HG03045 (cell line): ENCODE measurements at regions not wholly inside any gene's neighbourhood (a gene's known extent, or its start where the extent isn't known, plus 50 kb on each side); places are given as distances from the start of the nearest gene placed in this dataset.

Experiments
- ATAC-seq: cut with Tn5 transposase; IDR thresholded peaks from one replicate; pipeline ENCODE4 v1.9.1; 2021; ENCODE audit warnings: mild to moderate bottlenecking, moderate library complexity; ENCODE audit not compliant: unreplicated experiment

DNA sequence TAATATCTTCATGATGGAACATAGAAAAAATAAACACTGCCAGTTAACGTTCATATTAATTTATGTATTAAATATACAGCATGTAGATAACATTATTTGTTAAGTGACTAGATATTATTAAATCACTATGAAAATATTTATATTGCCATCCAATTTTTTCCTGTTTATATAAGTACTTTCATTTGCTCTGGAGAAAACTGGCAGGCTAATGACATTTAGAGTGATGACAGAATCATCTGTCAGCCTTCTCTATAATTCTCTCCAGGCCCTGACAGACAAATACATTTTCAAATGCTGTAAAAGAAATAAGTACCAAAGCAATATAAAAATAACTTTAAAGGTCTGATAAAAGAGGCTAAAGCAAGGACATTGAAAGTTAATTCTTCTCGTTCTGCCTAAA lies 2556.7 kb upstream of the PCDH20 start:
- no peak for ATAC-seq

DNA sequence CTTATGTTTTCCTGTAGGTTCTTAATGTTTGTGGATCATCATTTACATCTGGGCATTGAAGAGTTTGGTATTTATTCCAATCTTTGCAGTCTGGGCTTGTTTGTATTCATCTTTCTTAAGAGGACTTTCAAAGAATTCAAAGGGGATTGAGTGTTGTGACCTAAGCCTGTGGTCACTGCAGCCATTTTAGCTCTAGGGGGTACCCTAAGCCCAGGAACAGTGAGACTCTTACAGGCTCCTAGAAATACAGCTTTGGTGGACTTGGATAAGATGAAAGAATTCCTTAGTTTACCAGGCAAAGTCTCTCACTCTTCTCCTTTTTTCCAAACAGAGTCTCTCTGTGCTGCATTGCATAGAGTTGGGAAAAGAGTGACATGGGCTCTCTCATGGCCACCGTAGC lies 2539.0 kb upstream of the PCDH20 start:
- ATAC-seq: no peak

DNA sequence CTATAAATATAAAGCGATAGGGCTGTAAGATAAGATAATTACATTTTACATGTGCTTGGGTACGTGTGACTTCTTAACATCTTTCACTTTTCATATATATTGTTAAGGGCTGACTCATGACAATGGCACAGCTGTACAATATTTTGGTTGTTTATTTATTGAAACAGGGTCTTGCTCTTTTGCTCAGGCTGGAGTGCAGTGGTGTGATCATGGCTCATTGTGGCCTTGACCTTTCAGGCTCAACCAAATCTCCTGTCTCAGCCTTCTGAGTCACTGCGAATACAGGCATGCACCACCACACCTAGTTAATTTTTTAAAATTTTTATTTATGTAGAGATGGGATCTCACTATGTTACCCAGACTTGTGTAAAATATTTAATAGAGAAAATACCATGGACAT lies 2532.4 kb upstream of the PCDH20 start:
- no peak for ATAC-seq

DNA sequence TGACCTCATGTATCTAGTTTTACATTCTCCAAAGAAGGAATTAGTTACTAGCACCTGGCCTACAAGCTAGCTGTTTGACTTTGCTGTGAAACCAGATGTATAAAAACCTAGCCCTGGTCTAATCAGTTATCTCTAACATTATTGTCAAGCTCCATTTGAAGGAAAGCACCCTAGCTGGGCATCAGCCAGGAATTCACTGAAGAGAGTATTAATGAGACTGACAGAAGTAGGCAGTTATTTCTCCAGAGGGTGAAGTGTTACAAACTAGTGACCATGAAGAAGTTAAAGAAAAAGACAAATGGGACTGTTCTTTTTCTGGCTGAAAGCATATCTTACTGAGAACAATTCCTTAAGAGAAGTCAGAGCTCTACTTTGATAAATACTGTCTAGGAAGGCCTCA lies 2529.3 kb upstream of the PCDH20 start:
- ATAC-seq: no peak

DNA sequence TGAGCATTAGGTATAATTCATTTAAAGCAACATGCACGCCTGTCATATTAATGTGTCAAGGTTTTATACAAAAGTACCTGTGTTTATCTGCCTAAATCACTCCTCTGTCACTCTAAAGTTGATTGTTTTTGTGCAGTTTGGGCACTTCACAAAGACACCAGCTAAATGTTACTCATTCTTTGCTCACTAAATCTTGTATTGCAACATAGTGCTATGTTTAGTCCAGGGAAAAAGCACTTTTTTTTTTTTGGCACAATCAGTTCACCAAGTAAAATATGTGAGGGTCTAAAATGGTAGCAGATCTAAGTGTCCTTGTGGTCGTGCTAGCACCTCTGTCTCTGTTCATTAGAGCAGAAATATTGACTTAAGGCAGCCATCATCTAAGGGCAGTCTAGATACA lies 2526.7 kb upstream of the PCDH20 start:
- ATAC-seq: no peak

DNA sequence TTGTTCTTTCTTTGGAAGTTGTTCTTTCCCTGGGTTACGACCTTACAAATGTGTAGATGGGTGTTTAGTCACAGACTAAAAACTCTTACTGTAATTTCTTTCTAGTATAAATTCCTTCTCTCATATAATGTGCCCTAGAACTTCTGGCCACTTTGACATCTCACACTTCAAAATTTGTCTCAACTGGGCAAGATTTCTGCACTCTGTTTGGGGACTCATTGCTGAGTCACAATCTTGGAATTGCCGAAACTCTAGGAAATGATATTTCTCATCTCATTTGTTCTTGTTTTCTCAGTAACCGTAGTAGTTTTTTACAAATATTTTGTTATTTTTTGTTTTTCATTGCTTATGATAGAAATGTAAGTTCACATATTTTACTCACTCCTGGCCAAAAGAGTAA lies 2523.2 kb upstream of the PCDH20 start:
- ATAC-seq: no peak

DNA sequence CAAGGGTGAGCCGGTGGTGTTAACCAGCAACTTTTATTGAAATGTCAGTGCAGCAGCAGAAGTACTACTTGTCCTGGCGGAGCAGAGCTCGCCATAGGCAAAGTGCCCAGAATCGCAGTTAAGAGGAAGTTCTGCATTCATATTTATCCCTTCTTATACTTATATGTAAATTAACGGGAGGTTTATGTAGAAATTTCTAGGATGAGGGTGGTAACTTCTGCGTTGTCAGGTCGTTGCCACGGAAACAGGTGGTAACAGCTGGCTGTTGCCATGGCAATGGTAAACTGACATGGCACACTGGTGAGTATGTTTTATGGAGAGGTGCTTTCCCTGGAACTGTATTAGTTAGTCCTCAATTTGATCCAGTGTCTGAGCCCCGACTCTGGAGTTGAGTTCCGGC lies 2494.9 kb upstream of the PCDH20 start:
- no peak for ATAC-seq

DNA sequence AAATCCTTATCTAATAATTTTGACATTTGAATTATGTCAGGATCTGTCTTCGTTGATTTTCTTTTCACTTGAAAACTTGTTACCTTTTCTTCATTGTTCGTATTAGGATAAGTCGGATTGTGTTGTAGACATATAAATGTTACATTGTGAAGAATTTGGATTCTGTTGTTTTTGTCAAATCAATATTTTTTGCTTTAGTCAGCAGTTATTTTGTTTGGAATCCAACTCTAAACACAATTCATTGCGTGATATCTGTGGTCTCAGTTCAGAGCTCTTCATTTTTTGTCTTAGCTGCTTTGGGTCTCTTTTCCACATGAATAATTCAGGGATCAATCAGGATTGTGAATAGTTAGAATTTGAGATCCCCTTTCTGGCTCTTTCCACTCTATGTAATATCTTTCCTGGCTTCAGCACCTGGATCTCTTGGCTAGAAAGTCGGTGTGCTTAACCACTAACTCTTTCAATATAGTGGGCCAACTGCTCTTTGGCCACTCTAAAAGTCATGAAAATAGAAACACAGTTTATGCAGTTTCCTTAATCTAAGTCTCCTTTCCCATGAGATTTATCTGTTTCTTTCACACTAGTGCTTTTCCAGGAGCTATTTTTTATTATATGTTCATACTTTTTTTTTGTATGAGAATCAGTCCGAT lies 2494.2 kb upstream of the PCDH20 start:
- no peak for ATAC-seq

DNA sequence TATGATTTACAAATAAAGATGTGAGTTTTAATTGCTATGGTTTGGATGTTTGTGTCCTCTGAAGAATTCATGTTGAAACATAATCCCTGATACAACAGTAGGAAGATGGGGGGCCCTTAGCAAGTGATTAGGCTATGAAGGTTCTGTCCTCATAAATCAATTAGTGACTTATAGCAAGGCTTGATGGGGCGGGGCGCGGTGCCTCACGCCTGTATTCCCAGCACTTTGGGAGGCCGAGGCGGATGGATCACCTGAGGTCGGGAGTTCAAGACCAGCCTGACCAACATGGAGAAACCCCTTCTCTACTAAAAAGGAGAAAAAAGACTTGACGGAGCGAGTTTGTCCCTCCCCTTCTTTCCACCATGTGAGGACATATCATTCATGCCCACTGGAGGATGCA lies 2486.5 kb upstream of the PCDH20 start:
- no peak for ATAC-seq

DNA sequence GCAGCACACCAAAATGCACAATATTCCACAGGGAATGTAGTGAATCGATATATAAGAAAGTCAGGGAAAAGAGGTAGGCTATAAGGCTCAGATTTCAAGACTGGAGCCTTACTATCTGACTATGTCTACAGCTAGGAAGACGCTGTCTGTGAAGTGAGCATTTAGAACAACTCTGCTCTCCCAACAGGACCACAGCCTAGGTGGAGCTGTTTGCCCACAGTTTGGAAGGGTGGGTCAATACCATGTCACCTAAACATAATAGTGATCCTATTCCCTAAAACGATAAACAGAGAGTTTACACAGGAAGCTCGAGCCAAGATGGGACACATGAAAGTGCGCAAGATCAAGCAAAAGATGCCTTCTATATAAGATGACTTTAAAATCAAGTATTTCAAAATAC lies 2486.0 kb upstream of the PCDH20 start:
- ATAC-seq: no peak

DNA sequence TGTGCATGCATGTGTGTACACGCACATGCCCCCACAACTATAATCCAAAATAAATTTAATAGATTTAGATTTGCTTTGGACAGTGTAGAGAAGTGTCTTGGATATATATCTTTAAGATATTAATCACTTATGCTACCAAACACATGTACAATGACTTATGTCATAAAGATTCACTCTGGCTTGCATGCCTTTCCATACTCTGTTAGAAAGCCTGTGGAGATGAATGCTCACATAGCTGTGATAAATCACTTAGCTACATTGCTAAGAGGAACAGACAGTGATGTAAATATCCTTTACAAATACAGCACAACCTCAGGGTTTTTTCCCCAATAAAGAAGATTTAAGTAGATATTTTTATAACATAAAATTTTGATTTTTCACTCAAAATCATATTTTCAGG lies 2484.8 kb upstream of the PCDH20 start:
- ATAC-seq: no peak

DNA sequence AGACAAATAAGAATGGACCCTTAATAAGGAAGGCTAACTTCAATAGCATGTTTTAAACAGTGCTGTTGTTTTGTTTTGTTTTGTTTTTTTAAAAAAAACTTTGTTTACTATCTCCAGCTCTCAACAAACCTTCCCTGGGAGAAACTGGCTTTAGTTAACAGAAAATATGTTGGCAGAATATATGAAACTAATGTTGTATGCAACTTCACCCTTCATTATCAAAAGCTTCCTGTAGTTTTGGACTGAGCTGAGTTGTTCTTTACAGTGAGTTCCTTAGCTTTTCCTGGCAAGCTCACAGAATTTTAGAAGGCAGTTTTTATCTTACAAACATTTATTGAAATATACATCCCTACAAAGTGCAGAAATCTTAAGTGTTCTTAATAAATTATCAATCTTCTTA lies 2480.7 kb upstream of the PCDH20 start:
- ATAC-seq: no peak

DNA sequence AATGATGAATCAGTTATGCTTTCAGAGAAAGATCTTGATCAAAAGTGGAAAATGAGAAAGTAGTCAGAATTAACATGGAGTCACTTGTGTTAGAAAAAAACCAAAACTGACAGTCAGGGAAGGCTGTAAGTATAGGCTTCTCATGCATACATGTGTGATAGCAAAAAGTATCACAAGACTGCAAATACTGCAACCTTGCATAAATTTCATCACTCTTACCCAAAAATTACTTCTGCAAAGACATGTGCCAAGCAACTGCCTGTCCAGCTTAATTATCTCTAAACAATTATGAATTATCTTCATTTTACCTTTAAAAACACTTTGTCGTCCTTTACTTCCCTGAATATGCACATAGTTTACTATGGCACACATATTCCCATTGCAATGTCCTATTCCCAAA lies 2466.4 kb upstream of the PCDH20 start:
- ATAC-seq: no peak

DNA sequence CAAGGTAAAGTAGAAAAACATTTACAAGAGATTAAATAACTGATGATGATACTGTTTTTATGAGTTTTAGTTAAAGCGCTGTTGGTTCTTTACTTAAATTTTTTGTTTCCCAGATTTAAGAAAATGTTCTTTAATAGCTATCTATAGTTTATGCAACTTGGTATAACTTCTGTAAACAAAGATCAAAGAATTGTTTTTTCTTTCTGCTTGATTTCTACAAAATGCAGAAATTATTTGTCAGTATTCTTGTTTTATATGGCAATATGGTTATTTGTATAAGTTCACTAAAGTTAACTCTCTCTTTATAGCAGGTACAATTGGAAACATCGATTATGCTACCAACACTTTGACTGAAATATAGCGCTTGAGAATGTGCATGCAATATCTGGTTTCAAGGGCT lies 2465.1 kb upstream of the PCDH20 start:
- ATAC-seq: no peak

DNA sequence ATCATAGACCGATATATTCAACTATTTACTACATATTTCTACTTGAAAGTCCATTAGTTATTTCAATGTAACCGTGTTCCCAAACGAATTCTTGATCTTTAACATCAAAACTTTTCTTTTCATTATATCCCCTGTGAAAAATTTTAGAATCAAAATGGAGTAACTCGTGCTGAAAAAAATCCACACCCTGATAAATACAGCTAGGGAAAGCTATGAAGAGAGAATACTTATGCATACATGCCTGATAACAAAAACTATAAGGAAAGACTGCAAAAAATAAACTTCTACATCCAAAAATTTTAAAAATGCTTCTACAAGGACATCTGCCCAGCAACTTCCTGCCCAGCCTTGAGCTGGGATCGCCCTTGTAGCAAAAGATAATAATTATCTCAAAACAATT lies 2458.3 kb upstream of the PCDH20 start:
- no peak for ATAC-seq

DNA sequence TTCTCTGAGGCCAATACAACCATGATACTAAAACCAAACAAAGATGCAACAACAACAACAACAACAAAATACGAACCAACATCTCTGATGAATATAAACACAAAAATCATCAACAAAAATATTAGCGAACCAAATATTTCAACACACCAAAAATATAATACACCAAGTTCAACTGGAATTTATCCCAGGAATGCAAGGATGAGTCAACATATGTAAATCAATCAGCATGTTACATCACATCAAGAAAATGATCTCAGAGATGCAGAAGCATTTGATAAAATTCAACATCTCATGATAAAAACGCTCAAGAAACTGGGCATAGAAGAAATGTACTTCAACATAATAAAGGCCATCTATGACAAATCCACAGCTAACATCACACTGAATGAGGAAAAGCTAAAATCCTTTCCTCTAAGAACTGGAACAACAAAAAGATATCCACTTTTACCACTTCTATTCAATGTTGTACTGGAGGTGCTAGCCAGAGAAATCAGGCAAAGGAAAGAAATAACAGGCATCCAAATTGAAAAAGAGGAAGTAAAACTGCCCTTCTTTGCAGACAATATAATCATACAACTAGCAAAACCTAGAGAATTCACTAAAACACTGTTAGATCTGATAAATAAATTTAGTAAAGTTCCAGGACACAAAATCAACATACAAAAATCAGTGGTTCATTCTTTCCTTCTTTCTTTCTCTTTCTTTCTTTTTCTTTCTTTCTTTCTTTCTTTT lies 2448.7 kb upstream of the PCDH20 start:
- ATAC-seq: no peak

DNA sequence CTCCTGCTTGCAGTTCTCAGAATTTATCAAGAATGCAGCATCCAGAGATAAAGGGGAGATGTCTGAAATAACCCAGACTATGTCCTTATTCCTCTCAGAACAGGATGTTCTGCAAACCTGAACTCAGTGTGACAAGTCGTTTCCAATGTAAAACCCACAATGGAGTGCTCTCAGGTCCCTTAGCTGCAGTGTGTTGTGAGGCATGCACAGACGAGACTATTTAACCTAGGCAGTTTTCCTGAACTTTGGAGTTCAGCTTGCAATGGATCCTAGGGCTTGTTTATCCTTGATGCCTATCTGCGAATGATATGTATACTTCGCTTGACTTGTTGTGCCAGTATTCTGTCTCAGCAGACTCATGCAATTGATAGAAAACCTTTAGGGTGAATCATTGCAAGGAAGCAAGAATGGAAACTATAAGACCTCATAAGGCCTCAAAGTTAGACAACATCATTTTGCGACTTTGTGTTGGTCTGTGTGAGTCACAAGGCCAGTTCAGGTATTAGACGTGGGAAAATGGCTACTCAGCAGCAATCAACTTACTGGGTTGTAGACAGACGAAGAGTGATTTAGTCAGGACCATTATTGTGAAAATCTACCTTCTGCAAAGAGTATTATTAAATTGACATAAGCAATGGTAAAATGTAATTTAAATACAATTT lies 2439.9 kb upstream of the PCDH20 start:
- no peak for ATAC-seq

DNA sequence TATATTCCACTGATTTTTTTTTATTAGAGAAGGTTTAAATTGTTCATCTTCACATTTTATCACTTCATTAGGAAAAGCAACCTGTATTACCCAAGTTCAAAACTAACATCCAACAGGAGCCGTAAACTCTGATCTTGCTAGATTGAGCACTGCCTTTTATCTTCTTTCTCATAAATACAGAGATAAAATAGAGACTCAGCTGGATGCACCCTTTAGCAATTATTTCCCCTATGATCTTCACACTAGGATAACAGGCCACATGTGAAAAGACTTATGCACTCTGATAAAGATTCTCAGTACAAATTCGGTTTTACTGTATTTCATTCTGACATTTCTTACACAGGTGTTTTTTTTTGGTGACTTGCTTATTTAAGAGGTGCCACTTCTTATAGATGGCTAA lies 2438.2 kb upstream of the PCDH20 start:
- ATAC-seq: no peak

DNA sequence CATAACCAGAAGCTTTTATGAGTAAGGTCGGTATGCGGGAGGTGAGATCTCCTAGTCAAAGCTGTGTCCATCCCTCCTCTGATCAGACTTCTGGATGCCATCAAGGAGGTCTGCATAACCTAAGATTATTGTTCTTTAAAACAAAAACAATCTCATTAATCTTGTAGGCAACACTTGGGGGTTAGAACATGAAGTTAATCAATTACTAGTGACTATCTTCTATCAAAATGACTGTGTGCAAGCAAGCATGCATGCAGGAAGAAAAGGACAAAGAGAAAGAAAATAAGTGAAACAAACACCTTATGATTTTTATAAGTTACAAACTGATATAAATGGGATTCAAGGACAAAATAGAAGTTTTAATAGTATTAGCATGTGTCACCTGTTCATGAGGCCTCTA lies 2435.9 kb upstream of the PCDH20 start:
- ATAC-seq: no peak

DNA sequence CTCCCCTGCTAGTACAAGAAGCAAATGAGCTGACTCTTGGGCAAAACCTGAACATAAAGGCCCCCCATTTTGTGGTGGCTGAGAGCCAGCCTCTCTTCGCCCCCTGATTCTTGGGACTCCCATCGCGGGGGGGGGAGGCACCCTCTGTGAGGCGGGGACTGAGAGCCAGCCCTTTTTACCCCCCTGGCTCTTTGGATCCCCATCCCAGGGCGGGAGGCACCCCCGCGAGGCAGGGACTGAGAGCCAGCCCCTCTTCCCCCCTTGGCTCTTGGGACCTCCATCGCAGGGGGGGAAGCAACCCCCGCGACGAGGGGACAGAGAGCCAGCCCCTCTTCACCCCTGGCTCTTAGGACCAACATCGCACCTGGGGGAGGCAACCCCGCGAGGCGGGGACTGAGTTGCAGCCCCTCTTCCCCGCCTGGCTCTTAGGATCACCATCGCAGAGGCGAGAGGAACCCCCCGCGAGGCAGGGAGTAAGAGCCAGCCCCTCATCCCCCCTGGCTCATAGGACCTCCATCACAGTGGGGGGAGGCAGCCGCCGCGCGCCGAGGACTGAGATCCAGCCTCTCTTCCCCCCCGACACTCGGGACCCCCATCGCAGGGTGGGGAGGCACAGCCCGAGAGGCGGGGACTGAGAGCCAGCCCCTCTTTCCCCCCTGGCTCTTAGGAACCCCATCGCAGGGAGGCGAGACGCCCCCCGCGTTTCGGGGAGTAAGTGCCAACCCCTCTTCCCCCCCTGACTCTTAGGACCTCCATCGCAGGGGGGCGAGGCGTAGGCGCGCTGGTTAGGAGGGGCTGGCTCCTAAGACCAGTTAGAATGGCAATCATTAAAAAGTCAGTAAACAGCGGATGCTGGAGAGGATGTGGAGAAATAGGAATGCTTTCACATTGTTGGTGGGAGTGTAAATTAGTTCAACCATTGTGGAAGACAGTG lies 2428.4 kb upstream of the PCDH20 start:
- no peak for ATAC-seq

DNA sequence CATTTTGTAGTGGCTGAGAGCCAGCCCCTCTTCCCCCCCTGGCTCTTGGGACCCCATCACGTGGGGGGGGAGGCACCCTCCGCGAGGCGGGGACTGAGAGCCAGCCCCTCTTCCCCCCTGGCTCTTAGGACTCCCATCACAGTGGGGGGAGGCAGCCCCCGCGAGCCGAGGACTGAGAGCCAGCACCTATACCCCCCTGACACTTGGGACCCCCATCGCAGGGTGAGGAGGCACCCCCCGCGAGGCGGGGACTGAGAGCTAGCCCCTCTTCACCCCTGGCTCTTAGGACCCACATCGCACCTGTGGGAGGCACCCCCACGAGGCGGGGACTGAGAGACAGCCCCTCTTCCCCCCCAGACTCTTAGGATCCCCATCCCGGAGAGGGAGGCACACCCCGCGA lies 2426.5 kb upstream of the PCDH20 start:
- no peak for ATAC-seq
